Stimulated activated CD8-positive, alpha-beta memory T cell treated with anti-CD3 and anti-CD28 coated beads, Interleukin-7, amount 100 ng/mL, for 24 hours (primary cell): ENCODE measurements at regions not wholly inside any gene's neighbourhood (a gene's known extent, or its start where the extent isn't known, plus 50 kb on each side); places are given as distances from the start of the nearest gene placed in this dataset.

Experiments
- DNase-seq: peaks from one replicate; pipeline ENCODE4 v3.0.0-alpha.2; 2020; ENCODE audit warnings: low read depth

- peak; percentile 54 for DNase-seq
Measured at GRCh38 chr3:42012935-42013690, 51.2 kb upstream of the ULK4 start.

GRCh38 chr3:42012383-42012934, 50.6 kb upstream of the ULK4 start:
- DNase-seq = no peak
